GM06990 (cell line): ENCODE measurements at regions not wholly inside any gene's neighbourhood (a gene's known extent, or its start where the extent isn't known, plus 50 kb on each side); places are given as distances from the start of the nearest gene placed in this dataset.

Experiments used
- DNase-seq: peaks from one replicate; pipeline ENCODE4 v3.0.0-alpha.2; 2011; ENCODE audit not compliant: insufficient read length; ENCODE audit errors: extremely low read depth
- H3K27me3 ChIP-seq: replicated peaks from 2 replicates; pipeline ENCODE4 v1.6.0; 2011; ENCODE audit warnings: low read length; ENCODE audit not compliant: control insufficient read depth, insufficient read depth
- H3K36me3 ChIP-seq: 2 replicates; pipeline ENCODE4 v1.5.1; 2011; ENCODE audit warnings: low read length; ENCODE audit not compliant: control insufficient read depth, insufficient read depth
- H3K4me3 ChIP-seq: replicated peaks from 2 replicates; pipeline ENCODE4 v1.5.1; 2011; ENCODE audit warnings: low read depth, mild to moderate bottlenecking, control low read depth, low read length
- TF ChIP-seq, protein P1 (sequence below): IDR thresholded peaks from 2 replicates; pipeline ENCODE4 v1.5.1; 2011; ENCODE audit warnings: low read length, control low read depth, mild to moderate bottlenecking, inconsistent platforms; ENCODE audit not compliant: insufficient read depth, poor library complexity, severe bottlenecking

DNA sequence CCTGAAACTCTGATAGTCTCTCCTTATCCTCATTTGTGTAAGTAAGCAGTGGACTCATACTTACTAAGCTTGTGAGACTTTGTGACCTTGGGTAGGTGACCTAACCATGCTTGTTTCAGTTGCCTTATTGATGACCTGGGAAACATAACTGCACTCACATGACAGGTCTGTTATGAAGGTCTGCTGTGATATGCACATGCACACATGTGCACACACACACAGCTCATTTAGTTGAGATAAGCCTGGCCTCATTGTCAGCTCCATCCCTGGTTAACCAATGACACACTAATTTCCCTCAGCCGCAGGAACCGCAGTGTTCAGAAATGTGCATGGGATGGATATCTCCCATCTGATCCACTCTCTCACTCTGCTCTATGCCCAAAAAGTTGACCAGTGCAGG, 177.2 kb downstream of the GPAM start:
- H3K27me3 ChIP-seq, result no peaks in the 10 kb centered on the region
- TF ChIP-seq, protein P1, sequence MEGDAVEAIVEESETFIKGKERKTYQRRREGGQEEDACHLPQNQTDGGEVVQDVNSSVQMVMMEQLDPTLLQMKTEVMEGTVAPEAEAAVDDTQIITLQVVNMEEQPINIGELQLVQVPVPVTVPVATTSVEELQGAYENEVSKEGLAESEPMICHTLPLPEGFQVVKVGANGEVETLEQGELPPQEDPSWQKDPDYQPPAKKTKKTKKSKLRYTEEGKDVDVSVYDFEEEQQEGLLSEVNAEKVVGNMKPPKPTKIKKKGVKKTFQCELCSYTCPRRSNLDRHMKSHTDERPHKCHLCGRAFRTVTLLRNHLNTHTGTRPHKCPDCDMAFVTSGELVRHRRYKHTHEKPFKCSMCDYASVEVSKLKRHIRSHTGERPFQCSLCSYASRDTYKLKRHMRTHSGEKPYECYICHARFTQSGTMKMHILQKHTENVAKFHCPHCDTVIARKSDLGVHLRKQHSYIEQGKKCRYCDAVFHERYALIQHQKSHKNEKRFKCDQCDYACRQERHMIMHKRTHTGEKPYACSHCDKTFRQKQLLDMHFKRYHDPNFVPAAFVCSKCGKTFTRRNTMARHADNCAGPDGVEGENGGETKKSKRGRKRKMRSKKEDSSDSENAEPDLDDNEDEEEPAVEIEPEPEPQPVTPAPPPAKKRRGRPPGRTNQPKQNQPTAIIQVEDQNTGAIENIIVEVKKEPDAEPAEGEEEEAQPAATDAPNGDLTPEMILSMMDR, result no peak
- no peak for DNase-seq
- no peaks in the 10 kb centered on the region for H3K36me3 ChIP-seq
- H3K4me3 ChIP-seq, result no peak overlapping the region

DNA sequence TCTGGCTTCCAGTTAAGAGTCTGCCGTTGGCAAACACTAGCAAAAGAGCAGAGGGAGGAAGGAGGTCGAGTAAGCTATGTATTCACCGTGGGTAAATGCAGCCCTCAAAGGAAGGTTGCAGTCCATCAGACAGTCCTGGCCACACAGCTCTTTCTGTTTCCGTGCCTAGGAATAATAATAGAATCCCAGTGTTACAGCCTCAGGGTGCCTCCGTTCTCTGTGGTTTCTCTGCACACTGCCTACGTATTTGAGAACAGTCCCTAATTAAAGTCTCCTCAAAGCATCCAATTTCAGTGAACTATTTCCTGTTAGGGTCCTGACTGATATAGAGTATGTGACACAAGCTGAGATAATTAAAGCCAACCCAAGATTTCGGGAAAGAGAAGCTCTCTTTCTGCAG, 176.7 kb downstream of the GPAM start:
- no peak for DNase-seq
- H3K36me3 ChIP-seq, result no peaks in the 10 kb centered on the region
- H3K27me3 ChIP-seq, result no peaks in the 10 kb centered on the region
- H3K4me3 ChIP-seq, result no peak overlapping the region
- TF ChIP-seq, protein P1, result no peak

DNA sequence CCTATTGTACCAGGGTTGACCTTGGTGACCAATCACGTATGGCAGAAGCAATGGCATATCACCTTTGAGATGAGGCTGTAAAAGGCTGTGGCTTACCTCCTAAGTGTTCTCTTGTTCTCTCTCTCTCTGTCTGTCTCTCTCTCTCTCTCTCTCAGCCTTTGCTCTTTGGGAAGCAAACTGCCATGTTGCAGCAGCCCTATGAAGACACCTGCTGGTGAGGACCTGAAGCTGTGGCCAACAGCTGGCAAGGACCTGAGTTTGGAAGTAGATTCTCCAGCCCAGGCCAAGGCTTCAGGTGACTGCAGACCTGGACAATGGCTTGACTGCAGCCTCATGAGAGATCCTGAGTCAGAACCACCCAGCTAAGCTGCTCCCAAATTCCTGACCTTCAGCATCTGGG, 161.4 kb downstream of the GPAM start:
- Histone ChIP-seq H3K36me3 (no peaks in the 10 kb centered on the region), H3K4me3 (no peak overlapping the region), H3K27me3 (no peaks in the 10 kb centered on the region; the same call in 1 of the 2 replicates)
- DNase-seq, result no peak
- TF ChIP-seq, protein P1, result no peak

DNA sequence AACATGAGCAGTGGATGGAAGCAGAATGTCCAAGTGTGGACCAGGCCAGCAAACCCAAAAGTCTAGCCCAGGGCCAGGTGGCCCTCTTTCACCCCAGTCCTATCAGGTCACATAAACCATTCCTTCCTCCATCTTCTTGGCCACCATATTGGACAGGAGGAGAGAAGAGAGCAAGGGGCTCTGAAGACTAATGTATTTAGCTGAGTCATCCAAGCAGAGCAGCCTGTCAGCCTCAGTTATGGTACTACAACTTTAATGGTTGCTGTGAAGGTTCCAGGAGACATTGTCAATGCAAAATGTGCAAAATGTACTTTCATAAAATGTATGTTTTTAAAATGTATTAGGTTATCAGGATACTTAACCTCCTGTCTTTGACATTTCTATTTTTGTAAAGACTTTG, 159.5 kb downstream of the GPAM start:
- H3K27me3 ChIP-seq, result no peaks in the 10 kb centered on the region; the same call in 1 of the 2 replicates
- TF ChIP-seq, protein P1, result no peak
- H3K4me3 ChIP-seq, result no peak overlapping the region
- no peak for DNase-seq
- no peaks in the 10 kb centered on the region for H3K36me3 ChIP-seq

DNA sequence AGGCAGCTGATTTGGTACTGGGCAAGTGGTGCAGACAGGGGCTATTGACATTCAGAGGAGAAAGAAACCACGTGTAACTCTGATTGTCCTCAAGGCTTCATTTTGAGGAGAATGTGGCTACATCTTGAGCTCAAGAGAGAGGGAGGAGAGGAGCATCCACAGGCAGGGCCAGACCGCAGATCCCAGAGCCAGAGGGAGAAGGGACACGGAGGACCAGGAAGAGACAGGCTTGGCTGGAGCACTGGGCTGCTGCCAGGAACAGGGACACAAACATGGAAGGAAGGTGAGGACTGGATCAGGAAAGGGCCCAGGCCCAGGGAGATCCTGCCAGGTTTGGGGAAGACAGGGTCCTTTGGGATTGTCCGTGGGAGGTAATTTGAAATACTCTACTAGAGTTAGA, 158.3 kb downstream of the GPAM start:
- Histone ChIP-seq H3K4me3 (no peak overlapping the region), H3K27me3 (no peaks in the 10 kb centered on the region; the same call in 1 of the 2 replicates), H3K36me3 (no peaks in the 10 kb centered on the region)
- TF ChIP-seq, protein P1, result no peak
- no peak for DNase-seq

DNA sequence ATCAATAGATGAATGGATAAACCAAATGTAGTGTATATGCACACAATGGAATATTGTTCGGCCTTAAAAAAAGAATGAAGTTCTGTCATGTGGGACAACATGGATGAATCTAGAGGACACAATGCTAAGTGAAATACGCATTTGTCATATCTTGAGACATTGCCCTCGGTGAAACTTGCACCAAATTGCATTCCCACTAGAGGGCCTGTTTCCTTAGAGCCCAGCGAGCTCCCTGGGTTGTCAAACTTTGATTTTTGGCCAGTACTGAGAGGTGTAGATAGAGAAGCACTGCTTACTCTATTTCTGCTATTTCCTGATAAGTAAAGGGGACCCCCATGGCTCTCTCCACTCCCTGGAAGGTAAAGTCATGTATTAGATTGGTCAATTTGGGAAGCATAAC, 157.1 kb downstream of the GPAM start:
- TF ChIP-seq, protein P1, result no peak
- no peaks in the 10 kb centered on the region; the same call in 1 of the 2 replicates for H3K27me3 ChIP-seq
- H3K4me3 ChIP-seq, result no peak overlapping the region
- DNase-seq, result no peak
- H3K36me3 ChIP-seq, result no peaks in the 10 kb centered on the region
